H9 (cell line): ENCODE measurements at regions not wholly inside any gene's neighbourhood (a gene's known extent, or its start where the extent isn't known, plus 50 kb on each side); places are given as distances from the start of the nearest gene placed in this dataset.

Experiments
- DNase-seq: peaks from one replicate; pipeline ENCODE4 v3.0.0-alpha.2; 2017
- H2AFZ ChIP-seq: one replicate; pipeline ENCODE4 v1.6.1; 2013; ENCODE audit warnings: mild to moderate bottlenecking, low read length, control low read depth, moderate library complexity
- H2AK5ac ChIP-seq: 2 replicates; pipeline ENCODE4 v1.6.1; 2013; ENCODE audit warnings: low read length, control low read depth, mixed read lengths; ENCODE audit not compliant: insufficient read length
- H2BK120ac ChIP-seq: one replicate; pipeline ENCODE4 v1.6.1; 2013; ENCODE audit warnings: low read depth, mild to moderate bottlenecking, low read length, control low read depth, inconsistent platforms; ENCODE audit not compliant: poor library complexity, severe bottlenecking
- H2BK12ac ChIP-seq: 2 replicates; pipeline ENCODE4 v1.6.1; 2013; ENCODE audit warnings: low read length, control low read depth, mixed read lengths, low read depth; ENCODE audit not compliant: insufficient read length
- H2BK15ac ChIP-seq: 2 replicates; pipeline ENCODE4 v1.6.1; 2013; ENCODE audit warnings: low read depth, low read length, control low read depth
- H2BK20ac ChIP-seq: one replicate; pipeline ENCODE4 v1.6.1; 2013; ENCODE audit warnings: low read depth, mild to moderate bottlenecking, low read length, control low read depth, inconsistent platforms; ENCODE audit not compliant: poor library complexity, severe bottlenecking
- H2BK5ac ChIP-seq: 2 replicates; pipeline ENCODE4 v1.6.1; 2013; ENCODE audit warnings: low read length, control low read depth, mixed read lengths; ENCODE audit not compliant: insufficient read length
- H3K14ac ChIP-seq: 2 replicates; pipeline ENCODE4 v1.6.1; 2013; ENCODE audit warnings: low read length, control low read depth; ENCODE audit not compliant: insufficient read depth
- H3K18ac ChIP-seq: 2 replicates; pipeline ENCODE4 v1.6.1; 2013; ENCODE audit warnings: low read depth, mild to moderate bottlenecking, mixed read lengths, low read length, control low read depth; ENCODE audit not compliant: insufficient read length
- H3K23ac ChIP-seq: 2 replicates; pipeline ENCODE4 v1.6.1; 2013; ENCODE audit warnings: low read length, control low read depth, mixed read lengths, low read depth; ENCODE audit not compliant: insufficient read length
- H3K23me2 ChIP-seq: 2 replicates; pipeline ENCODE4 v1.6.1; 2013; ENCODE audit warnings: low read depth, mild to moderate bottlenecking, mixed read lengths, low read length, control low read depth; ENCODE audit not compliant: insufficient read length, poor library complexity, severe bottlenecking
- H3K27ac ChIP-seq: 2 replicates; pipeline ENCODE4 v1.5.1; 2013; ENCODE audit warnings: low read length, control low read depth, mixed read lengths, low read depth; ENCODE audit not compliant: insufficient read length
- H3K27me3 ChIP-seq: 2 replicates; pipeline ENCODE4 v1.6.1; 2013; ENCODE audit warnings: low read length, control low read depth, inconsistent platforms; ENCODE audit not compliant: insufficient read depth
- H3K4ac ChIP-seq: 2 replicates; pipeline ENCODE4 v1.6.1; 2013; ENCODE audit warnings: low read depth, mild to moderate bottlenecking, control low read depth, inconsistent platforms, low read length, moderate library complexity
- H3K4me1 ChIP-seq: 2 replicates; pipeline ENCODE4 v1.6.1; 2013; ENCODE audit warnings: low read length, control low read depth, inconsistent platforms; ENCODE audit not compliant: insufficient read depth
- H3K4me2 ChIP-seq: 2 replicates; pipeline ENCODE4 v1.6.1; 2013; ENCODE audit warnings: low read length, control low read depth, mixed read lengths; ENCODE audit not compliant: insufficient read length, insufficient read depth
- H3K56ac ChIP-seq: 2 replicates; pipeline ENCODE4 v1.6.1; 2013; ENCODE audit warnings: low read depth, mild to moderate bottlenecking, mixed read lengths, low read length, control low read depth; ENCODE audit not compliant: insufficient read length
- H3K79me1 ChIP-seq: 2 replicates; pipeline ENCODE4 v1.6.1; 2013; ENCODE audit warnings: low read depth, mild to moderate bottlenecking, moderate library complexity, low read length, control low read depth, inconsistent platforms; ENCODE audit not compliant: insufficient read depth, poor library complexity, severe bottlenecking
- H3K79me2 ChIP-seq: 2 replicates; pipeline ENCODE4 v1.6.1; 2013; ENCODE audit warnings: low read length, control low read depth, inconsistent platforms; ENCODE audit not compliant: insufficient read depth
- H3K9ac ChIP-seq: 2 replicates; pipeline ENCODE4 v1.6.1; 2013; ENCODE audit warnings: low read length, control low read depth, mixed read lengths; ENCODE audit not compliant: insufficient read length; ENCODE audit errors: extremely low read depth
- H3K9me3 ChIP-seq: one replicate; pipeline ENCODE4 v1.6.1; 2013; ENCODE audit warnings: low read depth, low read length, inconsistent platforms; ENCODE audit not compliant: control insufficient read depth
- H3T11ph ChIP-seq: one replicate; pipeline ENCODE4 v1.6.1; 2013; ENCODE audit warnings: mild to moderate bottlenecking, low read length, control low read depth, inconsistent platforms
- H4K20me1 ChIP-seq: one replicate; pipeline ENCODE4 v1.6.1; 2013; ENCODE audit not compliant: control insufficient read depth, insufficient read length, insufficient read depth
- H4K5ac ChIP-seq: 2 replicates; pipeline ENCODE4 v1.6.1; 2013; ENCODE audit warnings: low read depth, mild to moderate bottlenecking, mixed read lengths, low read length, control low read depth; ENCODE audit not compliant: insufficient read length
- H4K8ac ChIP-seq: replicated peaks from 2 replicates; pipeline ENCODE4 v1.6.1; 2013; ENCODE audit warnings: low read length, control low read depth, mixed read lengths, low read depth; ENCODE audit not compliant: insufficient read length
- H4K91ac ChIP-seq: 2 replicates; pipeline ENCODE4 v1.6.1; 2013; ENCODE audit warnings: low read depth, mild to moderate bottlenecking, moderate library complexity, mixed read lengths, low read length, control low read depth; ENCODE audit not compliant: insufficient read length
- H3K27ac Mint-ChIP-seq, 3 experiments: 2 replicates in 2 of 3; 3 replicates in 1 of 3; pipeline ENCODE4 v1.8.0; 2020 to 2021; ENCODE audit warnings: mixed read lengths in 3 of 3, mild to moderate bottlenecking in 1 of 3, moderate library complexity in 1 of 3
- H3K27me3 Mint-ChIP-seq: 2 replicates; pipeline ENCODE4 v1.8.0; 2021; ENCODE audit warnings: low read depth, mild to moderate bottlenecking, moderate library complexity, mixed read lengths
- H3K36me3 Mint-ChIP-seq, 3 experiments: 2 replicates in 2 of 3; 3 replicates in 1 of 3; pipeline ENCODE4 v1.8.0; 2020 to 2021; ENCODE audit warnings: low read depth in 3 of 3, mixed read lengths in 3 of 3; ENCODE audit not compliant: insufficient read depth in 1 of 3
- H3K4me1 Mint-ChIP-seq, 2 experiments: 2 replicates each; pipeline ENCODE4 v1.8.0; 2020; ENCODE audit warnings: mixed read lengths in 2 of 2
- H3K4me3 Mint-ChIP-seq, 2 experiments: 2 replicates in 1 of 2; 3 replicates in 1 of 2; pipeline ENCODE4 v1.8.0; 2020 to 2021; ENCODE audit warnings: mild to moderate bottlenecking in 2 of 2, mixed read lengths in 2 of 2, moderate library complexity in 1 of 2
- H3K9me3 Mint-ChIP-seq, 2 experiments: 2 replicates in 1 of 2; 3 replicates in 1 of 2; pipeline ENCODE4 v1.8.0; 2020; ENCODE audit warnings: mild to moderate bottlenecking in 2 of 2, mixed read lengths in 2 of 2, moderate library complexity in 1 of 2
- CTCF ChIP-seq: fragments of 200-600 bp; sonication (generic); conservative IDR thresholded peaks from 3 replicates; pipeline ENCODE4 v1.8.0; 2021; ENCODE audit warnings: antibody characterized with exemption, mild to moderate bottlenecking
- WGBS: extraction: QIAGEN DNeasy Blood & Tissue Kit; methylation state at CpG from one replicate; pipeline ENCODE4 v1.1.7; 2013; ENCODE audit warnings: missing lambda C conversion rate, low lambda C conversion rate, mixed read lengths; ENCODE audit not compliant: insufficient read length; ENCODE audit errors: extremely low coverage; 5-methylcytosine and 5-hydroxymethylcytosine counted together

DNA sequence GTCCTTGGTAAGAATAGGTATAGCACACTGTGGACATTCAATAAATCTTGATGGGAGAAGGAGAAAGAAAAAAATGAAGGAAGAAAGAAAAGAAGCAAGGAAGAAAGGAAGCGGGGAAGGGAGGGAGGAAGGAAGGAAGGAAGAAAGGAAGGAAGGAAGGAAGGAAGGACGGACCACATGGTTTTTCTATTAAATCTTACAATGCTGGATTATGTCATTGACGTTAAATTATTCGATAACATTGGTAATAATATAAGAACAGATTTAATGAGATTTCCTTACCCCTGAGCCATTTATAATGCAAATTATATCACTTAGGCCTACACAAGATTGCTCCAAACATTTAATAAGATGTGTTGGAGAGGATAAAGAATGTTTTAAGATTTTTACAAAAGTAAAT lies 124.9 kb upstream of the SYT1 start:
- Mint-ChIP-seq H3K36me3 (no peaks in the 10 kb centered on the region), H3K27me3 (no peaks in the 10 kb centered on the region), H3K27ac (no peak overlapping the region), H3K4me3 (no peak overlapping the region), H3K9me3 (no peaks in the 10 kb centered on the region), H3K4me1 (no peaks in the 10 kb centered on the region)
- DNase-seq = no peak
- Histone ChIP-seq H2BK5ac (no peak overlapping the region), H4K91ac (no peak overlapping the region), H2BK120ac (no peak overlapping the region), H3K18ac (no peak overlapping the region), H3K23me2 (no peaks in the 10 kb centered on the region), H4K20me1 (no peaks in the 10 kb centered on the region), H3K56ac (no peak overlapping the region), H3K27ac (no peak overlapping the region), H2BK15ac (no peak overlapping the region), H3K23ac (no peak overlapping the region), H4K5ac (no peak overlapping the region), H3K4me2 (no peak overlapping the region), H3K9ac (no peak overlapping the region), H3T11ph (no peak overlapping the region), H3K9me3 (no peaks in the 10 kb centered on the region), H2BK12ac (no peak overlapping the region), H3K79me1 (no peaks in the 10 kb centered on the region), H3K27me3 (no peaks in the 10 kb centered on the region), H3K4me1 (no peaks in the 10 kb centered on the region), H2AFZ (no peak overlapping the region), H3K4ac (no peak overlapping the region), H3K79me2 (no peaks in the 10 kb centered on the region), H3K14ac (no peak overlapping the region), H2AK5ac (no peak overlapping the region), H4K8ac (no peak overlapping the region), H2BK20ac (no peak overlapping the region)
- TF ChIP-seq CTCF = no peak
- WGBS = no CpG with 5 or more reads among the region's 4 CpGs
